ENCODE measurements at regions not wholly inside any gene's neighbourhood (a gene's known extent, or its start where the extent isn't known, plus 50 kb on each side); places are given as distances from the start of the nearest gene placed in this dataset.

DNA sequence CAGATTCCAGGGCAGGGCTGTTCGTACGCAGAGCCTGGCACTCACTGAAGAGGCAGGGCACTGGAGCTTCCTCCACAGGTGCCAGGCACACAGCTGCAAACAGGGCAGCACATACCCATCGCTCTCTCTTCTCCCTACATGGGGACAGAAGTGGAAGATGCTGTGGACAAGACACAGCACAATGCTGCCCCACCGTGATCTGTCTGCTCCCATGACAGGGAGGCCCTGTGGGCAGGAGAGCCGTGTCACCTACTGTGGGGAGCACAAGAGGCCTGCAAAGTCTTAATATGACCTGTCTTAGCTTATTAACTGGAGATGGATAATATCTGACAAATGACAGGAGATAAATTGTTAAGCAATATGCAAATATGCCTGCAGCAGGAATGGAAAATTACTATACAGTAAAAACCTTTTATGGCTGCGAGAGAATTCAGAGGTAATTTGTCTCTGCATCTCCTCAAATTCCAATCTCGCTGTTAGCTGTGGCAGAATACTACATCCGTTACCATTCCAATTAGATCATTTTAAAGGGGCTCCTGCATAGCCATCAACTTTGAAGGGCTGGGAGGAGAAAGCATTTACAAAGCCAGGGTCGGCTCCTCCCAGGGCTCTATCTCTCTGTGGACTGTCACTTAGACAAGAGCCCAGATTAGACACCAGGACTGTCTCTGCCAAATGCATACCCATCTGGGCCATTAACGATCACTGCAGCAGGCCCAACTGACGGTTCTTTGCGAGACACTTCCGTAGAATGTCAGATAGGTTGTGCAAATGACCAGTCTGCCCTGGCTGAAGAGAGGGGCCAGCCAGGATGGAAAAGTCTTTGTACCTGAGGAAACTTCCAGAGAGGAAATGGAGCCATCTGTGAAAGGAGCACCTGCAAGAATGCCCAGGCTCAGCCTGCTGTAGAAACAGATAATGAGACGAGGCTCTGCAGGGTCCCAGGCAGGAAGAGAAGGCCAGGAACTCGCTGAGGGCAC, 90.7 kb upstream of the FSTL4 start:
- DNase-seq (ENCODE audit: low spot score) = no peak
- 86% methylated on average over 15 of the region's 15 CpGs for WGBS
- Histone ChIP-seq H3K4me3 (no peak overlapping the region), H3K36me3 (no peaks in the 10 kb centered on the region), H3K9me3 (no peaks in the 10 kb centered on the region), H3K27me3 (replicated peaks; ENCODE audit: insufficient read depth) (no peaks in the 10 kb centered on the region), H3K27ac (no peak overlapping the region), H3K4me1 (replicated peaks) (no peaks in the 10 kb centered on the region)
- TF ChIP-seq, protein P1, sequence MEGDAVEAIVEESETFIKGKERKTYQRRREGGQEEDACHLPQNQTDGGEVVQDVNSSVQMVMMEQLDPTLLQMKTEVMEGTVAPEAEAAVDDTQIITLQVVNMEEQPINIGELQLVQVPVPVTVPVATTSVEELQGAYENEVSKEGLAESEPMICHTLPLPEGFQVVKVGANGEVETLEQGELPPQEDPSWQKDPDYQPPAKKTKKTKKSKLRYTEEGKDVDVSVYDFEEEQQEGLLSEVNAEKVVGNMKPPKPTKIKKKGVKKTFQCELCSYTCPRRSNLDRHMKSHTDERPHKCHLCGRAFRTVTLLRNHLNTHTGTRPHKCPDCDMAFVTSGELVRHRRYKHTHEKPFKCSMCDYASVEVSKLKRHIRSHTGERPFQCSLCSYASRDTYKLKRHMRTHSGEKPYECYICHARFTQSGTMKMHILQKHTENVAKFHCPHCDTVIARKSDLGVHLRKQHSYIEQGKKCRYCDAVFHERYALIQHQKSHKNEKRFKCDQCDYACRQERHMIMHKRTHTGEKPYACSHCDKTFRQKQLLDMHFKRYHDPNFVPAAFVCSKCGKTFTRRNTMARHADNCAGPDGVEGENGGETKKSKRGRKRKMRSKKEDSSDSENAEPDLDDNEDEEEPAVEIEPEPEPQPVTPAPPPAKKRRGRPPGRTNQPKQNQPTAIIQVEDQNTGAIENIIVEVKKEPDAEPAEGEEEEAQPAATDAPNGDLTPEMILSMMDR (IDR thresholded peaks at IDR 0.05) = no peak
- TF ChIP-seq POLR2AphosphoS5 (IDR thresholded peaks at IDR 0.05) = no peak
- TF ChIP-seq POLR2A (IDR thresholded peaks at IDR 0.05) = no peak
- intact Hi-C loops (cut with DNase I) = no loop called here

DNA sequence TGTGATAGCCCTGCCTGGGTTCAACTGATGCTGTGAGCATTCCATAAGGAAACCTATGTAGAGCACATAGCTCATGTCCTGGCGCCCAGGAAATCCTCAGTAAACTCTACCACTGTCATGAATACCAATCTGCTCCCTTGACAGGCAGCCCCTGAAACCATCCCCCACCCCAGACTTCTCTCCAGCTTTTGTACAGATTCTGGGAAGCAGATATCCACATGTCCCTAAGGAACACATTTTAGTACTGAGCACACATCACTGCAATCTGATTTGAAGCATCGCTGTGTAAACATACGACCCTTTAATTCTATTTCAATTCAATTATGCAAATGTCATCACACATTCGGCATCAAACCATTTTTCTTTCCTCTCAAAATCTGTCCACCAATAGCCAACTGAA, 89.5 kb upstream of the FSTL4 start:
- intact Hi-C loops (cut with DNase I) = no loop called here
- WGBS = 92% methylated on average over 4 of the region's 4 CpGs
- DNase-seq (ENCODE audit: low spot score) = no peak
- TF ChIP-seq POLR2AphosphoS5 (IDR thresholded peaks at IDR 0.05) = no peak
- no peak for TF ChIP-seq POLR2A (IDR thresholded peaks at IDR 0.05)
- TF ChIP-seq, protein P1 (IDR thresholded peaks at IDR 0.05) = no peak
- no peak overlapping the region for H3K27ac ChIP-seq
- H3K36me3 ChIP-seq = no peaks in the 10 kb centered on the region
- H3K9me3 ChIP-seq = no peaks in the 10 kb centered on the region
- no peaks in the 10 kb centered on the region for H3K4me1 ChIP-seq (replicated peaks)
- no peak overlapping the region for H3K4me3 ChIP-seq
- H3K27me3 ChIP-seq (replicated peaks; ENCODE audit: insufficient read depth) = no peaks in the 10 kb centered on the region

DNA sequence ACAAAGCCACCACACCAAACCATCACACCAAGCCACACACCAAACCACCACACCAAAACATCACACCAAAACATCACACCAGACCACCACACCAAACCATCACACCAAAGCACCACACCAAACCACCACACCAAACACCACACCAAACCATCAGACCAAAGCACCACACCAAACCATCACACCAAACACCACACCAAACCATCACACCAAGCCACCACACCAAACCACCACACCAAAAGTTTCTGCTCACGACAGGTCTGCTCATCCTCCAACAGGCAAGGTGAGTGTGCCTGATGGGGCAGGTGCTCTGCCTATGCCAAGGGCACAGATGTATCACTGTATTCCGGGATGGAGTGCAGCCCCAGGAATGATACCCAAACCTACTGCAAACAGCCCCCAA, 87.9 kb upstream of the FSTL4 start:
- H3K4me3 ChIP-seq = no peak overlapping the region
- DNase-seq (ENCODE audit: low spot score) = no peak
- H3K36me3 ChIP-seq = no peaks in the 10 kb centered on the region
- no peaks in the 10 kb centered on the region for H3K4me1 ChIP-seq (replicated peaks)
- TF ChIP-seq POLR2AphosphoS5 (IDR thresholded peaks at IDR 0.05) = no peak
- TF ChIP-seq, protein P1 (IDR thresholded peaks at IDR 0.05) = no peak
- TF ChIP-seq POLR2A (IDR thresholded peaks at IDR 0.05) = no peak
- WGBS = 97% methylated on average over 2 of the region's 2 CpGs
- intact Hi-C loops (cut with DNase I) = no loop called here
- H3K9me3 ChIP-seq = no peaks in the 10 kb centered on the region
- no peaks in the 10 kb centered on the region for H3K27me3 ChIP-seq (replicated peaks; ENCODE audit: insufficient read depth)
- H3K27ac ChIP-seq = no peak overlapping the region

DNA sequence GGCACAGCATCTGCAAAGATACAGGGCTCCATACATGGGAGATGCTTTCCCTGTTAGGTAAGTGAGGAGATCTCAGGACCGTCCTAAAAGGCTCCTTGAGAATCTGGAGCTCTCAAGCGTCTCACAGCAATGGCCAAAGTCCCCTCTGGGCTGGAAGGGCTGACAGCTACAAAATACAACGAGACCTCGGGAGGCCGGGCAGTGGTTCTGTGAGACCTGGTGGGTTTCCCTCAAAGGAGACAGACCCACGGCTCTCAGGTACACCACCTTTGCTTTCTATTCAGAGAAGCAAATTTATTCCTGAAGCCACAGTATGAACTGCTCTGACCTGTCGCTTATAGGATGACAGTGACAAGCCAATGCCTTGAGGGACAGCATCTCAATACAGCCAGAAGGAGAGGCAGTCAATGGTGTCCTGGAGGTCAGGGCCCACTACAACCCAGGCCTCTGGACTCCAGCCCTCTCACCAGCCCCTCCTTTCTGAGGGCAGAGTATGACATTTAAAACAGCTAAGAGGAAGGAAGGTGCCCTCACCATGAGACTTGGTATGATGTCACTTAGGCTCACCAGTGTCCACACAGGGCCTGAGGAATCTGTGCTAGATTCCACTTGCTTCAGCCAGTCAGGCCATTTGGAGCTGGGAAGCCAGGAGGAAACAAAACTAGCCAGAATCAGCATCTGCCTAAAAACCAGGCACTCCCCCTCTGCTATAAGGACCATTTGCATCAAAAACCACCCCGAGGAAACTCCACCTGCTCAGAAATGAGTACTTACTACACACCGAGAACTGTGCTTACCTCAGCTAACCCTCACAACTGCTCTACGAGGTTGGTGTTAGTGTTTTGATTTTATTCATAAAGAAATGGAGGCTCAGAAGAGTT, 86.5 kb upstream of the FSTL4 start:
- intact Hi-C loops (cut with DNase I) = no loop called here
- WGBS = 91% methylated on average over 10 of the region's 10 CpGs
- no peak for DNase-seq (ENCODE audit: low spot score)

More for the DNA sequence above, 86.5 kb upstream of the FSTL4 start:
- no peaks in the 10 kb centered on the region for H3K27me3 ChIP-seq (replicated peaks; ENCODE audit: insufficient read depth)
- no peaks in the 10 kb centered on the region for H3K9me3 ChIP-seq
- TF ChIP-seq, protein P1 (IDR thresholded peaks at IDR 0.05) = no peak
- TF ChIP-seq POLR2A (IDR thresholded peaks at IDR 0.05) (no peak), POLR2AphosphoS5 (IDR thresholded peaks at IDR 0.05) (no peak)
- H3K27ac ChIP-seq = no peak overlapping the region
- H3K36me3 ChIP-seq = no peaks in the 10 kb centered on the region
- no peak overlapping the region for H3K4me3 ChIP-seq
- H3K4me1 ChIP-seq (replicated peaks) = no peaks in the 10 kb centered on the region

Data from prostate gland (tissue), 2 donors.